OCI-LY3 (cell line): ENCODE measurements at regions not wholly inside any gene's neighbourhood (a gene's known extent, or its start where the extent isn't known, plus 50 kb on each side); places are given as distances from the start of the nearest gene placed in this dataset.

Experiments
- CTCF ChIP-seq: fragments of 200-600, 300-600 bp; sonication (generic); IDR thresholded peaks from 2 replicates; pipeline ENCODE4 v1.5.1; 2014; ENCODE audit warnings: antibody characterized with exemption, low read length, low read depth
- EZH2phosphoT487 ChIP-seq: fragments of 200-600 bp; shearing (Covaris generic); IDR thresholded peaks from 2 replicates; pipeline ENCODE4 v1.6.1; 2018; ENCODE audit warnings: antibody characterized with exemption, mixed run types, low read depth

- no peak for TF ChIP-seq CTCF
- TF ChIP-seq EZH2phosphoT487, result no peak
These were observed 79.0 kb upstream of the LAMA2 start for GRCh38 chr6:128803911-128804310.
